ENCODE measurements at regions not wholly inside any gene's neighbourhood (a gene's known extent, or its start where the extent isn't known, plus 50 kb on each side); places are given as distances from the start of the nearest gene placed in this dataset.

GRCh38 chr5:93069276-93069675 is 511.7 kb downstream of the NR2F1-AS1 start:
- TF ChIP-seq CTCF (IDR thresholded peaks at IDR 0.05): no peak
- no peak for TF ChIP-seq POLR2A (IDR thresholded peaks at IDR 0.05)

All from heart left ventricle (tissue), 13 donors.